ENCODE measurements at regions not wholly inside any gene's neighbourhood (a gene's known extent, or its start where the extent isn't known, plus 50 kb on each side); places are given as distances from the start of the nearest gene placed in this dataset.

- Histone ChIP-seq H2BK20ac (ENCODE audit: low read length) (no peak overlapping the region), H3K4me3 (ENCODE audit: extremely low read depth in 1 of 4, insufficient read depth in 2 of 4, low read depth in 3 of 4, low read length in 4 of 4) (no peak overlapping the region), H2AFZ (ENCODE audit: low read length) (no peak overlapping the region), H2BK120ac (replicated peaks; ENCODE audit: low read depth, low read length) (no peak overlapping the region), H3K14ac (ENCODE audit: insufficient read length) (no peak overlapping the region), H4K91ac (replicated peaks; ENCODE audit: insufficient read length, low read length) (no peak overlapping the region), H4K8ac (ENCODE audit: extremely low read depth, insufficient read depth, low read length) (no peak overlapping the region), H3K23me2 (ENCODE audit: low read depth, low read length) (no peaks in the 10 kb centered on the region), H3K56ac (replicated peaks; ENCODE audit: insufficient read length, low read depth, low read length) (no peak overlapping the region), H4K20me1 (replicated peaks in 1 of 2; ENCODE audit: control insufficient read depth in 1 of 2, insufficient read depth in 2 of 2, low read length in 2 of 2) (no peaks in the 10 kb centered on the region), H2BK12ac (ENCODE audit: low read depth, low read length) (no peak overlapping the region), H2BK15ac (ENCODE audit: low read length) (no peak overlapping the region), H3K4ac (replicated peaks; ENCODE audit: insufficient read length, low read depth, low read length) (no peak overlapping the region), H3K18ac (ENCODE audit: extremely low read depth, low read length) (no peak overlapping the region), H2AK5ac (ENCODE audit: low read depth, low read length) (no peak overlapping the region), H2BK5ac (ENCODE audit: low read depth, low read length) (no peak overlapping the region), H3K79me2 (ENCODE audit: control insufficient read depth in 1 of 2, insufficient read depth in 2 of 2, low read length in 2 of 2) (no peaks in the 10 kb centered on the region), H3K27me3 (replicated peaks in 1 of 4; ENCODE audit: control insufficient read depth in 3 of 4, extremely low read depth in 1 of 4, insufficient read depth in 3 of 4, low read length in 3 of 4) (no peaks in the 10 kb centered on the region), H3K23ac (ENCODE audit: insufficient read length) (no peak overlapping the region), H4K5ac (ENCODE audit: insufficient read length, low read depth, low read length) (no peak overlapping the region), H3K9me3 (ENCODE audit: insufficient read depth in 2 of 2, low read depth in 1 of 2, low read length in 1 of 2) (no peaks in the 10 kb centered on the region), H3K9ac (replicated peaks in 1 of 4; ENCODE audit: extremely low read depth in 1 of 4, low read depth in 3 of 4, low read length in 3 of 4) (no peak overlapping the region), H3K79me1 (ENCODE audit: low read depth, low read length) (no peaks in the 10 kb centered on the region), H3K4me2 (ENCODE audit: insufficient read depth in 1 of 2, low read depth in 2 of 2, low read length in 2 of 2) (no peak overlapping the region), H3K4me1 (replicated peaks in 1 of 4; ENCODE audit: control insufficient read depth in 3 of 4, insufficient read depth in 4 of 4, low read length in 3 of 4) (peaks cover 0 to 5% (median 3%) of the 10 kb centered on the region in 4 experiments; a peak in 3 of 7 replicates), H3K27ac (ENCODE audit: low read depth, low read length) (no peak overlapping the region), H3K36me3 (ENCODE audit: control insufficient read depth in 2 of 4, insufficient read depth in 4 of 4, low read length in 3 of 4) (no peaks in the 10 kb centered on the region)
- POLR2A ChIA-PET (ENCODE audit: partially characterized antibody), result no interaction called here
- CTCF ChIA-PET (ENCODE audit: partially characterized antibody), result no interaction called here
- DNase-seq (ENCODE audit: low read depth in 1 of 2, low spot score in 2 of 2) (no peak), FAIRE-seq (no peak)
- 98% methylated on average over 2 of the region's 2 CpGs; no CpG with 5 or more reads in 1 of the 2 experiments for WGBS, 2 experiments (ENCODE audit: extremely low coverage in 1 of 2, insufficient coverage in 1 of 2, insufficient read length in 1 of 2, insufficient replicate concordance in 2 of 2, low coverage in 1 of 2, low lambda C conversion rate in 2 of 2, missing lambda C conversion rate in 1 of 2)
- no peak for TF ChIP-seq SIN3A (conservative IDR thresholded peaks at IDR 0.05 in 1 of 2, IDR thresholded peaks at IDR 0.05 in 1 of 2; ENCODE audit: low read depth in 1 of 2, low read length in 2 of 2)
- TF ChIP-seq MAFK (IDR thresholded peaks at IDR 0.05; ENCODE audit: low read depth, low read length), result no peak
Measured at GRCh38 chr9:28770827-28771226, 1197.5 kb upstream of the C9orf72 start.
